ENCODE measurements at regions not wholly inside any gene's neighbourhood (a gene's known extent, or its start where the extent isn't known, plus 50 kb on each side); places are given as distances from the start of the nearest gene placed in this dataset.

- no peaks in the 10 kb centered on the region for H3K27me3 ChIP-seq (ENCODE audit: control insufficient read depth, insufficient read depth, low read length)
- peaks cover 0 to 2% (median 0%) of the 10 kb centered on the region in 3 donors for H3K4me1 ChIP-seq (ENCODE audit: control insufficient read depth in 2 of 3, insufficient read depth in 2 of 3, low read depth in 1 of 3, low read length in 3 of 3)
- no peak for DNase-seq
- intact Hi-C loops (cut with DNase I) = no loop called here
- H3K9me3 ChIP-seq (ENCODE audit: control insufficient read depth in 2 of 3, insufficient read depth in 1 of 3, low read length in 3 of 3) = no peaks in the 10 kb centered on the region
- H3K36me3 ChIP-seq (ENCODE audit: control insufficient read depth in 2 of 3, insufficient read depth in 3 of 3, low read length in 3 of 3) = no peaks in the 10 kb centered on the region
- H3K9ac ChIP-seq (ENCODE audit: low read length in 3 of 3) = no peak overlapping the region
- H3K4me3 ChIP-seq (ENCODE audit: low read length in 3 of 3) = no peak overlapping the region
- H3K27ac ChIP-seq (ENCODE audit: low read depth in 2 of 2, low read length in 2 of 2) = no peak overlapping the region
- FAIRE-seq = no peak
- no peak for TF ChIP-seq CTCF (IDR thresholded peaks at IDR 0.05; ENCODE audit: borderline replicate concordance, extremely low read depth, insufficient read depth)
Measured at GRCh38 chr5:34511481-34511880, 144.6 kb upstream of the RAI14 start.

GRCh38 chr5:34511915-34512314 lies 144.2 kb upstream of the RAI14 start:
- peaks cover 0 to 2% (median 0%) of the 10 kb centered on the region in 3 donors for H3K4me1 ChIP-seq (ENCODE audit: control insufficient read depth in 2 of 3, insufficient read depth in 2 of 3, low read depth in 1 of 3, low read length in 3 of 3)
- intact Hi-C loops (cut with DNase I) = no loop called here
- FAIRE-seq (no peak), DNase-seq (peak; percentile 48 to 79 (median 69))
- H3K4me3 ChIP-seq (ENCODE audit: low read length in 3 of 3) = no peak overlapping the region
- no peaks in the 10 kb centered on the region for H3K36me3 ChIP-seq (ENCODE audit: control insufficient read depth in 2 of 3, insufficient read depth in 3 of 3, low read length in 3 of 3)
- H3K27ac ChIP-seq (ENCODE audit: low read depth in 2 of 2, low read length in 2 of 2) = no peak overlapping the region
- no peak for TF ChIP-seq CTCF (IDR thresholded peaks at IDR 0.05; ENCODE audit: borderline replicate concordance, extremely low read depth, insufficient read depth)
- no peak overlapping the region for H3K9ac ChIP-seq (ENCODE audit: low read length in 3 of 3)
- no peaks in the 10 kb centered on the region for H3K27me3 ChIP-seq (ENCODE audit: control insufficient read depth, insufficient read depth, low read length)
- H3K9me3 ChIP-seq (ENCODE audit: control insufficient read depth in 2 of 3, insufficient read depth in 1 of 3, low read length in 3 of 3) = no peaks in the 10 kb centered on the region

DNA sequence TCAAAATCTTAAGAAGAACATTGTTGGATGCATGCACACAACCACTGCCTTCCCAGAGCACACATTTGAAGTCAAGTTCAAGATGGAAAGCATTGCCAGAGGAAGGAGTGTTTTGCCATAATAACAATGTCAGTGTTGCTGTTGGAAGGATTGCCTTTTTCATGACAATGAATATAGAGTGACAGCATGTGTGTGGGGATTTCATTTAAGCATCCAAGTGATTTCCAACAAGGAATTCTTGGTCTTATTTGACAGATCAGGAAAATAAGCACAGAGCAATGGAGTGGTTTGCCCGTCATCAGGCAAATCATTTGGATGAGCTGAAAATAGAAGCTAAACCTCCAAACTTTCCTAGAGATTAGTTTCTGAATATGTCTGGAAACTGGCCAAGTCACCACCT lies 140.0 kb upstream of the RAI14 start:
- DNase-seq (no peak), FAIRE-seq (no peak)
- Histone ChIP-seq H3K36me3 (ENCODE audit: control insufficient read depth in 2 of 3, insufficient read depth in 3 of 3, low read length in 3 of 3) (no peaks in the 10 kb centered on the region), H3K9me3 (ENCODE audit: control insufficient read depth in 2 of 3, insufficient read depth in 1 of 3, low read length in 3 of 3) (no peaks in the 10 kb centered on the region), H3K27ac (ENCODE audit: low read depth in 2 of 2, low read length in 2 of 2) (no peak overlapping the region), H3K4me3 (ENCODE audit: low read length in 3 of 3) (no peak overlapping the region), H3K4me1 (ENCODE audit: control insufficient read depth in 2 of 3, insufficient read depth in 2 of 3, low read depth in 1 of 3, low read length in 3 of 3) (peaks cover 0 to 2% (median 0%) of the 10 kb centered on the region in 3 donors), H3K9ac (ENCODE audit: low read length in 3 of 3) (no peak overlapping the region), H3K27me3 (ENCODE audit: control insufficient read depth, insufficient read depth, low read length) (no peaks in the 10 kb centered on the region)
- TF ChIP-seq CTCF (IDR thresholded peaks at IDR 0.05; ENCODE audit: borderline replicate concordance, extremely low read depth, insufficient read depth) = no peak
- intact Hi-C loops (cut with DNase I) = no loop called here

GRCh38 chr5:34516686-34517085 lies 139.4 kb upstream of the RAI14 start:
- H3K4me3 ChIP-seq (ENCODE audit: low read length in 3 of 3) = no peak overlapping the region
- intact Hi-C loops (cut with DNase I) = no loop called here
- no peak overlapping the region for H3K9ac ChIP-seq (ENCODE audit: low read length in 3 of 3)
- no peak for FAIRE-seq
- no peak for TF ChIP-seq CTCF (IDR thresholded peaks at IDR 0.05; ENCODE audit: borderline replicate concordance, extremely low read depth, insufficient read depth)
- DNase-seq = no peak
- no peaks in the 10 kb centered on the region for H3K9me3 ChIP-seq (ENCODE audit: control insufficient read depth in 2 of 3, insufficient read depth in 1 of 3, low read length in 3 of 3)
- H3K27ac ChIP-seq (ENCODE audit: low read depth in 2 of 2, low read length in 2 of 2) = no peak overlapping the region
- no peaks in the 10 kb centered on the region for H3K27me3 ChIP-seq (ENCODE audit: control insufficient read depth, insufficient read depth, low read length)
- peaks cover 0 to 2% (median 0%) of the 10 kb centered on the region in 3 donors for H3K4me1 ChIP-seq (ENCODE audit: control insufficient read depth in 2 of 3, insufficient read depth in 2 of 3, low read depth in 1 of 3, low read length in 3 of 3)
- no peaks in the 10 kb centered on the region for H3K36me3 ChIP-seq (ENCODE audit: control insufficient read depth in 2 of 3, insufficient read depth in 3 of 3, low read length in 3 of 3)
